HG03280 (cell line): ENCODE measurements at regions not wholly inside any gene's neighbourhood (a gene's known extent, or its start where the extent isn't known, plus 50 kb on each side); places are given as distances from the start of the nearest gene placed in this dataset.
"Not testable (repeated sequence)": the region's sequence is repeated elsewhere in the genome, so short reads cannot be mapped to it uniquely, and the experiment has no call there.

Source experiments
- ATAC-seq: cut with Tn5 transposase; IDR thresholded peaks from one replicate; pipeline ENCODE4 v1.9.1; 2021; ENCODE audit warnings: mild to moderate bottlenecking, moderate library complexity; ENCODE audit not compliant: unreplicated experiment

DNA sequence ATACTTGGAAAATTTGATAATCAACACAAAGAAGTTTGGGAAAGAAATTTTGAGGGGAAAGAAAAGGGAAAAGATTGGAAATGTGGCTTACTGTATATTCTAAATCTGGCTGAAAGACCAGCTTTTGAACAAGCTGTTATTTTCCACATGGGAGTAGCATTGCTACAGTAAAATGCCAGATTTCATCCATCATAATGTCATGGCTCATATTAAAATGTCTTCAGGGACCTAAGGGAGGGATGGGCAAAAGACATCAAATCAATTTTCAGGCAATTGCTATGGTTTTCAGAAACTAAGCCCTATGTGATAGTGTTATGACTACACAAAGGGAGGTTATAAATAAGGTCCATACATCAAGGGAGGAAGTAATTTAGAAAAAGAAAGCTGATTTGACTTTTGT is 1116.9 kb upstream of the CELF2 start:
- no peak for ATAC-seq

DNA sequence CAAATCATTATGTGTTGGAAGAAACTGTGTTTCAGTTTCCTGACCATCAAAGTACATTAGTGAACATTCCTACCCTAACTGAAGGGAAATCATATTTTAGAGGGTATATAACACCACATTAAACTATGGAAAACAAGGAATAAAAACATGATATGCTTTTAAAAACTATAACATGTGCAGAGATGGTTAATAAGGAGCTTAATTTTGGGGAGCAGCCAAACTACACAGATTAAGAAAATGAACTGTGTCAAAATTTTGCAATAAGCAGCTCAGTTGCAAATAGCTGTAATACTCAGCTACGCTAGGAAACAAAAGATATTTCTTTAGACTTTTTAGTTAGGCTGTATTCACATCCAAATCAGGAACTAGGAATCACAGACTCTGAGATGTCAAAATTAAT is 1115.7 kb upstream of the CELF2 start:
- no peak for ATAC-seq

DNA sequence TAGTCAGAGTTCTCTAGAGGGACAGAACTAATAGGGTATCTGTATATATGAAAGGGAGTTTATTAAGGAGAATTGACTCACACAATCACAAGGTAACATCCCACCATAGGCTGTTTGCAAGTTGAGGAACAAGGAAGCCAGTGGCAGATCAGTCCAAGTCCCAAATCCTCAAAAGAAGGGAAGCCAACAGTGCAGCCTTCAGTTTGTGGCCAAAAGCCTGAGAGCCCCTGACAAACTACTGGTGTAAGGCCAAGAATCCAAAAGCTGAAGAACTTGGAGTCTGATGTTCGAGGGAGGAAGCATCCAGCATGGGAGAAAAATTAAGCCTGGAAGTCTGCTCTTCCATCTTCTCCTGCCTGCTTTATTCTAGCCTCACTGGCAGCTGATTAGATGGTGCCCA is 1107.2 kb upstream of the CELF2 start:
- ATAC-seq: no peak

DNA sequence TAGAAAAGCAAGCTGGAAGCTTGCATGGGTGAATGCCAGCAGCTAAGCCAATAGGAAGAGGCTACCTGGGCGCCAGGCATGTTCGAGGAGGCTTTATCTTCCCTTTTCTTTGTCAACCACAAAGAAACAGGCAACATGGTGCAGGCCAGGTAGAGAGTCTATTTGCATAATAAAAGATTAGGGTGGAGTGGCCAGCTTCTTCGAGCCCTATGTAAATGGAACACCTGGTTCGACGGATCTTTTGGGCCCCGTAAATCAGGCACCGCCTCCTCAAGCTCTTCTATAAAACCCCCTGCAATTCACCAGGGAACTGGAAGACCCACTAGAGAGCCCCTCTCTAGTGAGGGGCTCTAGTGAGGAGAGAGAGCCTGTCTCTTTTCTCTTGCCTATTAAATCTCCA is 1106.2 kb upstream of the CELF2 start:
- ATAC-seq: no peak

DNA sequence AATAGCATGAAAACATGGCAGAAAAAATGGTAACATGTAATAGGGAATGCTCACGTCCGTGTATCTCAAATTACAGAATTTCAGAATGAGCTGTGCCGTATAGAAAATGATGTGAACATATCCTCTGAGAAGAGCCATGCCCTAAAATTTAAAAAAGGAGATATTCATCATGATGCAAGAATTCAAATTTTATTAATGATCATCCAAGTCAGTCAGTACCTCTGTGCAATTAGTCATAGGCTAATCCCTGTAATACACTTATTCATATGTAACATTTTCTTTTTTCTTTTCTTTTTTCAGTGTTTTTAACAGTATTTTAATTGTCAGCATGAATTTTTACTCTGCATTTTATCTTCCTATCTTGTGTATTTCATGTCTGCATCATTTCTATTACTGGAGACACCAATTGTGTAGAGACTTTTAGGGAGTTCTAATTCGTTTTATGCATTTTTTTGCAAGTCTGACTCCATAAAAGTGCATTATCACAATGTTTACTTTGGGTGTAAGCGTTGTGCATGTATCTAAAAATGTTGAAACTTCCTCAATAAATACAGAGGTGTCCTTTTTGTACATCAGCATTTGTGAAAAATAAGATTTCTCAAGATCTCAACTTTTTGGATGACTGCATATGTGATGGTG is 1103.7 kb upstream of the CELF2 start:
- no peak for ATAC-seq

DNA sequence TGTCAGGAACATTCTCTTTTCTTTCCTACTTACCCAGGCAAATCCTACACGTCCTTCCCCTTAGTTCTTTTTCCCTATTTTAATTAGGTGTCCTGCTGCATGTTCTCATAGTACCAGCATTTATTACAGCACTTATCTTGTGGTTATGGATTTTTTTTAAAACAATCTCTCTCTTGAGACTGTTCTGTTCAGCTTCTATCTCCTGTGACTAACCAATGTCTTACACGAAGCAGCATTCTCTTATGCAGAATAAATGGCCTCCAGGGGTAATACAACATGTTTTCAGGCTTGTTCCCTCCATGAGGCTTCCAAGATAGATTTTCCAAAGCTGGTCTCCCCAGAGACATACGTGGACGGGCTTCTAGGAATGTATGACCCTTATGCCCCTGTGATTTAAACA is 1096.1 kb upstream of the CELF2 start:
- ATAC-seq: no peak

DNA sequence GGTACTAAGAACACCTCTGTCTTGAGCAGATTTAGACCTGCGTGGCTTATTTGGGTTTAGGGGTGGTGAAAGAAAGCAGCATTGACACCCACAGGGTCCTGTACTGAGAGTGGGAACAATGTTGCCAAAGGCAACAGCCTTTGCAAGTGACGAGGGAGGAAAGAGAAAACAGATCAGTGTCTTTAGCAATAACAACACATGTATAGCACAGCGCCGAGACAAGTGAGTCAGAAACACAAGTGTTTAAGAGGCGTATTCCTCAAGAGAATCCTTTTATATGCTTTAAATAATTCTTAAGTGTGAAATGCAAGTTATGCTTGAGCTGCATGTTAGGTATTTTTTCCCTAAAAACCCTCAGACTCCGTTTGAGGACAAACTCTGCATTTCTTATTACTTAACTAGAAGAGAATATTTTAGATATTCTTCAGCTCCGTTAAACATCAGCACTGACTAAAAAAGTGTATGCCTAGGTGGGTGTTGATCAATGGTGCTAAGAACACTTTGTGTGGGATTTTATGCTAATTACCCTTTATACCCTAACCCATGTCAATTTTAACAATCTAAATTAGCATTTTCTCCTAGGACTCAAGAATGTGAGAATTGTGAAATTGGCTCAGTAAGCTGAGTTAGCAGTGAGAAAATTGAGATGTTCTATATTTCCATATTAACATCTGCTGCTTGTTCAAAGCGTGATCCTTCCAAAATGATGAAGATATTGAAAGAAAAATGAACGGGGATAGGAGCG is 1095.4 kb upstream of the CELF2 start:
- ATAC-seq: no peak

DNA sequence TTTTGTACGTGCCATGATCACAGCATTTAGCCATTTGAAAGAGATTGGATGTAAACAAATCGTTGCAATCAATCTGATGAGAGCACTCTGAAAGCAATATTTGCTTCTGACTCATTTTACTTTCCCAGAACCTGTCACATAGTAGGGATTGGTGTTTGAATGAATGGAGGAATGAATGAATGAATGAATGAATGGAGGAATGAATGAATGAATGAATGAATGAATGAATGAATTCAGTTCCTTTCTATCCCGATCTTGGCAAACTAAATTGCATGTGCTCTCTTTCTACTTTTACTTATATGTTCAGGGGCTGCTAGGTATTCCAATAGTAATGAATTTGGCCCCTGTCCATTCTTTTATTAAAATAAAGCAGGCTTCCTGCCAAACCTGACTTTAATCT is 1091.7 kb upstream of the CELF2 start:
- no peak for ATAC-seq

DNA sequence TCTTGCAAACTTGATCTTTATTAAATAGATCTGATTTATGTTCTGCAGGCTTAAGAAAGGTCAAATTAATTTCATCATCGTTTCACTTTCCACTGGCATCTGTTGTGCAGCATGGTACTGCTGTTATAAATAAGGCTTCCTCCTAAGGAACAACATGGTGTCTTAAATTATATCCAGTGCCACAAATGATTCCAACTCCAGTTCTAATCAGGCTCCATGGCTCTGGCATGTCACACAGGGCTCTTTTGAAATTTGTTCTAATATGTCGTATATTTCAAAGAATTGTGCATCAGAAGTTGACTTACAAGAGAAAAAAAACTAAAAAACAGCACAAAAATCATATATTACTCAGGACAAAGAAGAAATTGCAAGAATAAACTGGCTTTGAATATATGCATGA is 1090.8 kb upstream of the CELF2 start:
- no peak for ATAC-seq

DNA sequence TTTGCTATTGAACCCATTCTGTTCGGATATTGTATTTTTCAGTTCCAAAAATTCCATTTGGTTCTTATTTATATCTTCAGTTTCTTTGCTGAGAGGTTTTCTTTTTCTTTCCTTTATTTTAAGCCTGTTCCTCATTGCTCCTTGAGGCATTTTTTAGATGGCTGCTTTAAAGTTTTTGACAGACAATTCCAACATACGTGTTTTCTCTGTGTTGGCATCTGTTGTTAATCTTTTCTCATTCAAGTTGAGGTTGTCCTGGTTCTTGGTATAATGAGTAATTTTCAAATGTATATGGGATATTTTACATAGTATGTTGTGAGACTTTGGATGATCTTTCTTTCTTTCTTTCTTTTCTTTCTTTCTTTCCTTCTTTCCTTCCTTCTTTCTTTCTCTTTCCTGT is 1078.0 kb upstream of the CELF2 start:
- ATAC-seq: no peak

DNA sequence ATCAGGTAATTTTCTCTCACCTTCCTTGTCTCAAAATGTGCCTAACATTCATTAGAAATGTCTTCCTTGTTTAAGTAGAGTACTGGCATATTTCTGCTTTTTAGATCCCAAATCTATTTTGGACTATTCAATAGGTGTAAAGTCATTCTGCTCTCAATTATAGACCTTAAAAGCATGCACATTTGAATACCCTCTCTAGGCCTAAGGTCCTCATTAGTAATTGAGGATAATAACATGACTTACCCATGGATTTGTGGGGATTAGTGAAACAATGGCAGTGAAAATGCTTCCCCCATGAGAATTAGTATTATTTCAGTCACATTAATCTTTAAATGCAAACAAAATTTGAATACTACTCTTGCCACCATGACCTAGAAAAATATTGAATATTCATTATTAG is 1073.0 kb upstream of the CELF2 start:
- ATAC-seq: no peak

DNA sequence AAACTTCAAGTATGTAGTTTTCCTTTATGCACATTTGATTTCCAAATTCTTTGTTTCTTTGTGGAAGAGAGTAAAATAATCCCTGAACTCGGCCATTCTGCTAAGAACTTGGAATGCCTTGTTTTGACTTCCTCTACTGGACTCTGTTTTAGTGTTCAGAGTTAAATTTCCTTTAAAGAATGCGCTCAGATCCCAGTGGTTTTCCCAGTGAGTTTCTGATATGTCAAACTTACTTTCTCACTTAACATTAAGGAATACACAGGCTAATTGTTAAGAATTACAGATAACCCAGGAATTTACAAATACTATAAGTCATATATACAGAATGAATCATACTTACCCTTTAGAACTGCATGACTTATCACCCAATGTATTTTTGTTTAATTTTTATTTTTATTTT is 1067.6 kb upstream of the CELF2 start:
- no peak for ATAC-seq

DNA sequence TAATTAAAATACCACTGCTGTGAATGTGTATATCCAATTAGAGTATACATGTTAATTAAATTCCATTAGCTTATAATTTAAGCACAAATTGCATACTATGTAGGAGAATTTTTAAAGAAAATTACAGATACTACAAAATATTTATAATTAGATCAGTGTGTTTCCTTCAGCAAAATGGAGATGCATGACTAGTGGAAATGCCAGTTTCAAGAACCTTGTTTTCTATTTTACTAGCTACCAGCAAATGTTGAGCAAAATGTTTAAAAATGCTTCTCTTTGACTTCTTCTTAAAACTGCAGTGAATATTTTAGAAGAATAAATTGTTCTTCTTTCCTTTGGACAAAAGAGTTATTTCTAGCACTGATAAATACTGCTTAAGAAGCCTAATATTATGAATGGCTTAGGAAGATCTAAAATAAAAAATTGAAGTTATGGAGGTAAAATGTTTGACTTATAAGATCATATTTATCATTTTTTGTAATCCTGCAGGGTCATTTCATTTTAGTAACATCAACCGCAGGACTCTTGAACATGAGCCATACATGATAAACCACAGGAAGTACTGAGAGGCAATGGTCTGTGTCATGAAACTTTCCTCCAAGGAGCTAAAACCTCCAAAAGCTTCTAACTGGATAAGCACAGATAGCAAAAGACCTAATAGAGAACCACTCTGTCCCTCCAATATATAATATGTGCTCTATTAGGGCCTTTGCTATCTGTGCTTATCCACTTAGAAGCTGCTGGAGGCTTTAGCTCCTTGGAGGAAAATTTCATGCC is 1066.0 kb upstream of the CELF2 start:
- no peak for ATAC-seq

DNA sequence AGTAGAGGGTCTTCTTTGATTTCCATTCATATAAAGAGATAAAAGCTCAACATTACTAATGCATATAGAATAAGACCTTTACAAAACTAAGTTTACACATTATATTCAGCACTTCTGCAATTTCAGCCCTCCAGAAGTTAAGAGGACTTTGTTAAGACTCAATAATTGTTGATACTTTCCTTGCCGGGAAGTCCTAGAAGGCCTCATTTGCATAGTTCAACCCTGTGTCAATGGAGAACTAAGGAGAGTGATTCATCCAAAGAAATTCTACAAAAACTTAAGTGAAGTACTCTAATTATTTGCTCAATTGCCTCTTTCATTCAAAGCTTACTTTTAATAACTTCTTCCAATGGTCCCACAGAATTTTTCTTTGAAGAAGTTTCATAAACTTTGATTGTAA is 1060.3 kb upstream of the CELF2 start:
- ATAC-seq: no peak

DNA sequence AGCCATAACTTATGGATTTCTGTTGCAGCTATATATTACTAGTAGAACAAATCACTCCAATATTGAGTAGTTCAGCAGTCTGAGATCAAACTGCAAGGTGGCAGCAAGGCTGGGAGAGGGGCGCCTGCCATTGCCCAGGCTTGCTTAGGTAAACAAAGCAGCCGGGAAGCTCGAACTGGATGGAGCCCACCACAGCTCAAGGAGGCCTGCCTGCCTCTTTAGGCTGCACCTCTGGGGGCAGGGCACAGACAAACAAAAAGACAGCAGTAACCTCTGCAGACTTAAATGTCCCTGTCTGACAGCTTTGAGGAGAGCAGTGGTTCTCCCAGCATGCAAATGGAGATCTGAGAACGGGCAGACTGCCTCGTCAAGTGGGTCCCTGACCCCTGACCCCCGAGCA is 1059.8 kb upstream of the CELF2 start:
- not testable (repeated sequence) for ATAC-seq

DNA sequence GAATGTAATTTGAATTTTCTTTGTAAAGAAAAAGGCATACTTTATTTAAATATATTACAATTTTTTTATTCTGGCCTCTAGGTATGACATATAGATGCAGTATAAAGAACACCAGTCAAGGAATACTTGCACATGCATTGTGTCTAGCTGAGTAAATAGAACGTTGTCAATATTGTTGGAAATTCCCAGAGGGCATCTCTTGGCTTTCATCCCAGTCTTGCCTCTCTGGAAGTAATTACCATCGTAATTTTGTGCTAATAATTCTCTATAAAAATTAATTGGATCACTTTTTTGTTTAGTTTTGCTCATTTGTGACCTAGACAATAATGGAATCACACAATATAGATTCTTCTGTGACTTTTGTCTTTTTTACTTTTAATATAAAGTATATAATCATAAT is 1052.3 kb upstream of the CELF2 start:
- ATAC-seq: no peak

DNA sequence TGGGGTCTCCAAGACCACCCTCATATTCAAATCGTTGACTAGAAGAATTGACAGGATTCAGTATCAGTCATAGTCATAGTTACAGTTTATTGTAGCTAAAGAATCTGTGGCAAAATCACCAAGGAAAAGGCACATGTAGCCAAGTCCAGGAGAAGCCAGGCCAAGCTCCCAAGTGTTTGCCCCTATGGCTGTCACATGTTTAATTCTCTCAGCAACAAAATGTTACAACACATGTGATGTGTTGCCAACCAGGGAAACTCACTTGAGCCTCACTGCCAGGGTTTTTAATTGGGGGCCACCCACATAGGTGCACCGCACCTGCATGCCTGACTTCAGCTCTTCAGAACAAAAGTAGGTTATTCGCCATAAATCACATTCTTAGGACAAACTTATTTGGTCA is 1030.9 kb upstream of the CELF2 start:
- no peak for ATAC-seq

DNA sequence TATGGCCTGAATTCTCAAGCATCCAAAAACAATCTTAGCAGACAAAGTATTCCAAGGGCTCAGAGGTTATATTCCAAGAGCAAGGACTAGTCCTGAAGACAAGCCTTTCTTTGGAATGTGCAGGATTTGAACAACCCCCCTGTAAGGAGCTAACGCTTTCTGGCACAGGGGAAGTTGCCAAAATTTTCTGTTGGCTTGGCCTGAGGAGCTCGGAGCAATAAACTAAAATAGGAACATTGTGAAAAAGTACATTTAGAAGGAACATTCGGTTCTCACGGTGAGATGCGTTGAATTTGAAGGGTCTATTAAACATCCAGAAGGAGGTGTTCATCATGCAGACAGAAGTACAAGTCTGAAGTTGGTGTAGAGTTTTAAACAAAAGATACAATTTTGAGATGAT is 1030.5 kb upstream of the CELF2 start:
- no peak for ATAC-seq

DNA sequence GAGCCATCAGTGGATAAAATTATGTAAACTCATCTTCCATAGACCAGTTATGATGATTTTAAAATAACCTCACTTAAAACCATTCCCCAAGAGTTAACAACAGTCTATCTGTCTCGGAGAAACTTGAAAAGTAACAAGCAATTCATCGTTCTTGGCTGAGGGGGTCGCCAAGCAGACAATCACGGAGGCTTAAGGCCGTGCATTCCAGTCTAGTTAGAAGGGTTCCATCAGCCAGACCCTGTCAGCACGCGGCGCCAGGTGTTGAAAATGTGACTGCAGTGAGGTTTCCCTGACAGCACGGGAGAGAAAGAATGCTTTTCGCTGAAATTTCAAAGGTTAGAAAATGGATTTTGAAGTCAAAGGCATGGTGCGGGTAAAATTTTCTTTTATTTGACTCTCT is 1025.0 kb upstream of the CELF2 start:
- no peak for ATAC-seq

DNA sequence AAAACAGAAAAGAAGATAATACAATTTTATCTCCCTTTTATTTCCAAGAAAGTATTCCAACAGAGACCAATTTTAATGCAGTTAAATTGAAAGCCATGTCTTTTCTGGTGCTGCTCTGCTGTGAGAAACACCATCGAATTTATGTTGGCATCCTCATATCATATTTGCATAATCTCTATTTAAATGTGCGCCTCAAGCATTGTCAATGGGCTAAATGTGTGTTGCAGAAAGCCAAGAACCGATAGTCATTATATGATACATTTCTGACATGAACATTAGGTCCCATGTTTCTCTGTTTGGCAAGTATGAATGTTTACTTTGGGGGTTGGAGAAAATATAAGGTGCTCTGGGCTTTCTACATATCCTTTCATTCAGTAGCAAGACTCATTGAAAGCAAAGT is 1023.5 kb upstream of the CELF2 start:
- no peak for ATAC-seq

DNA sequence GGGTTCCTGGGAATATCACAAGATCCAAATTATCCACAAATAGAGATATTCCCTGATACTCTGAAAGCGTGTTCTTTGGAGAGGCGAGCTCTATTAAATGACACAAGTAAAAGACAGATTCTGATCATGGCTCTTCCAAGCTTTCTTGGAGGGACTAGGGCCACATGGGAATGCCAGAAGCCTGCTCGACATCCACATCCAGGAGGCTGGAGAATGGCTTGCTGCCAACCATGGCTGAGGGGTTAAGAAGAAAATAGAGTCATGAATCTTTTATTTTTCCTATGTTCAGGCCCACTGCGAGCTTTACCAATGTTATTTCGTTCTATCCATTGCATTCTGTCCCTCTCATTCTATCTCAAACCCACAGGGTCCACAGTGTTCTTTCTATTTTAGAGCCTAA is 1018.0 kb upstream of the CELF2 start:
- ATAC-seq: no peak

DNA sequence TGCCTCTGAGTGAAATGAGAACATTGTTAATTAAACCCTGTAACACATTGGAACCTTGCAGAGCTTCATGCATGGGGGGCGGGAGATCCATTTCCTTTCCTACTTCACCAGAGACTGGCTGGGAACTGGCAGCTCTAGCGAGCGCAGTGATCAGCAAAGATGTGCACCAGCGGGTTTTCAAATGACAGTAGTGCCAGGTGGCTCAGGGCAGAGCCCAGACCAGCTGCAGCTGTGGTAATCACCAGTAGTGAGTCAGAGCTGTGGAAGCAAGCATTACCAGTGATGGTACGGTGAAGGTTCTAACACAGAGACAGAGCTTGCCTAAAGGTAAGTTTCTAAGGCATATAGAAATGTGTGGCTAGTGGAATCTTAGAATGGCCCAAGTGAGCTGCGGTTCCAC is 1009.7 kb upstream of the CELF2 start:
- no peak for ATAC-seq
